GM12873 (cell line): ENCODE measurements at regions not wholly inside any gene's neighbourhood (a gene's known extent, or its start where the extent isn't known, plus 50 kb on each side); places are given as distances from the start of the nearest gene placed in this dataset.

Experiments used
- TF ChIP-seq, protein P1 (sequence below): IDR thresholded peaks from 2 replicates; pipeline ENCODE4 v1.5.1; 2012; ENCODE audit warnings: low read depth, mild to moderate bottlenecking, moderate library complexity, low read length, control low read depth; ENCODE audit not compliant: insufficient read depth; ENCODE audit errors: missing control alignments

DNA sequence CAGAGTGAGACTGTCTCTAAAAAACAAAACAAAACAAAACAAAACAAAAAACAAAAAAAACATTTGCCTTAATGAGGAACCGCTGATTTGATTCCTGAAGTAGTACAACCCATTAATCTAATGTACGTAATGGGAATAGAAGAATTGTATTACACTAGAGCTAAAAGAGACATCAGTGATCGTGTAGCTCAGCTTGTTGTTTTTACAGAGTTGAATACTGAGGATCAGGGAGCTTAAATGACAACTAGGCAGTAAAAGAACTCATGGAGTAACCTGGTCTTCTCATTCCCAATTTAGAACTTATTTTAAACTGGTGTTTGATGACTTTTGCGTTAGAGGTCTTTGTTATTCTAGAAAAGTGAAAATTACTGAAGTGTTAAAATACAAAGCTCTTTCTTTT, 65.1 kb upstream of the SLC28A3 start:
- TF ChIP-seq, protein P1, sequence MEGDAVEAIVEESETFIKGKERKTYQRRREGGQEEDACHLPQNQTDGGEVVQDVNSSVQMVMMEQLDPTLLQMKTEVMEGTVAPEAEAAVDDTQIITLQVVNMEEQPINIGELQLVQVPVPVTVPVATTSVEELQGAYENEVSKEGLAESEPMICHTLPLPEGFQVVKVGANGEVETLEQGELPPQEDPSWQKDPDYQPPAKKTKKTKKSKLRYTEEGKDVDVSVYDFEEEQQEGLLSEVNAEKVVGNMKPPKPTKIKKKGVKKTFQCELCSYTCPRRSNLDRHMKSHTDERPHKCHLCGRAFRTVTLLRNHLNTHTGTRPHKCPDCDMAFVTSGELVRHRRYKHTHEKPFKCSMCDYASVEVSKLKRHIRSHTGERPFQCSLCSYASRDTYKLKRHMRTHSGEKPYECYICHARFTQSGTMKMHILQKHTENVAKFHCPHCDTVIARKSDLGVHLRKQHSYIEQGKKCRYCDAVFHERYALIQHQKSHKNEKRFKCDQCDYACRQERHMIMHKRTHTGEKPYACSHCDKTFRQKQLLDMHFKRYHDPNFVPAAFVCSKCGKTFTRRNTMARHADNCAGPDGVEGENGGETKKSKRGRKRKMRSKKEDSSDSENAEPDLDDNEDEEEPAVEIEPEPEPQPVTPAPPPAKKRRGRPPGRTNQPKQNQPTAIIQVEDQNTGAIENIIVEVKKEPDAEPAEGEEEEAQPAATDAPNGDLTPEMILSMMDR = no peak

DNA sequence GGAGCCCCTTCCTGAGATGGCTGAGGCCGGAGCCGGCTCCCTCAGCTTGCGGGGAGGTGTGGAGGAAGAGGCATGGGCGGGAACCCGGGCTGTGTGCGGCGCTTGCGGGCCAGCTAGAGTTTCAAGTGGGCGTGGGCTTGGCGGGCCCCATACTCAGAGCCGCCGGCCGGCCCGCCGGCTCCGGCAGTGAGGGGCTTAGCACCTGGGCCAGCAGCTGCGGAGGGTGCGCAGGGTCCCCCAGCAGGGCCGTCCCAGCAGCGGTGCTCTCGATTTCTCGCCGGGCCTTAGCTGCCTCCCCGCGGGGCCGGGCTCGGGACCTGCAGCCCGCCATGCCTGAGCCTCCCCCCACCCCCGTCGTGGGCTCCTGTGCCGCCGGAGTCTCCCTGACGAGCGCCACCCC, 67.9 kb upstream of the SLC28A3 start:
- TF ChIP-seq, protein P1 = no peak

DNA sequence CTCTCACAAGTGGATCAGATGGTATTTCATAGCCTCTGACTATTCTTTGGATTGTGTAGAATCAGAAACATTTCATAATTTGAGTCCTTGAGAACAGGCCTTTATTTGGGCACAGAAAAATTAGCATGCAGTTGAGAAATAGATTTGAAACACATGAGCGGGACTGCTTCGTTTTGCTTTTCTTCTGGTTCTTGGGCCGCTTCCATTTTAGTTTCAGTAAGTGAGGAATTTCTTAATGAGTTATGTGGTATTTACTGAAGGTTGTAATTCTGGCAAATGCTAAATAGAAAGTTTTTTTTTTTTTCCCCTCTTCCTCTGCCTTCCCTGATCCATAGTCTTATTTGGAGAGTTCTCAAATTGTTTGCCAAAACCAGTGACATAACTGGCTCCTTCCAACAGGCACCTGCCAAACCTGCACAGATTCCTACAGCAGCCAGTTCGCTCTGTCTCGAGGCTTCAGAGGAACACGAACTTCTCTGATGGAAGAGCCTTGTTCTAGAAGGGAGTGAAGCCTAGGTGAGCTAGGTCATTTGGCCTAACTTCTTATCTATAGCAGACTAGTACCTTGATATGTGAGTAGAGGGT, 71.2 kb upstream of the SLC28A3 start:
- TF ChIP-seq, protein P1 = no peak

DNA sequence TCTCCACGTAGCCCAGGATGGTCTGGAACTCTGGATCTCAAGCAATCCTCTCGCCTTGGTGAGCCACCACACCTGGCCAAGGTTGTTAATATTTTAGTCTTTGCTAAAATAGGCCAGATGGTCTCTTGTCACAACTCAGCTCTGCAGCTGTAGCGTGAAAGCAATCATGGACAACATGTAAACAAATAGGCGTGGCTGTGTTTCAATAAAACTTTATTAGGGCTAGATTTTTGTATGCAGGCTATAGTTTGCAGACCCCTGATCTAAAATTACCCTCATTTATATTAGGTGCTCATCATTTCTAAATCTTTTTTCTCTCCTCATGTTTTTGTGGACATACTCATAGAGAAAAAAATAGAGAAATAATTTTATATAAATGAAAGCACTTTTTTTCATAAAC, 72.1 kb upstream of the SLC28A3 start:
- TF ChIP-seq, protein P1 = no peak

DNA sequence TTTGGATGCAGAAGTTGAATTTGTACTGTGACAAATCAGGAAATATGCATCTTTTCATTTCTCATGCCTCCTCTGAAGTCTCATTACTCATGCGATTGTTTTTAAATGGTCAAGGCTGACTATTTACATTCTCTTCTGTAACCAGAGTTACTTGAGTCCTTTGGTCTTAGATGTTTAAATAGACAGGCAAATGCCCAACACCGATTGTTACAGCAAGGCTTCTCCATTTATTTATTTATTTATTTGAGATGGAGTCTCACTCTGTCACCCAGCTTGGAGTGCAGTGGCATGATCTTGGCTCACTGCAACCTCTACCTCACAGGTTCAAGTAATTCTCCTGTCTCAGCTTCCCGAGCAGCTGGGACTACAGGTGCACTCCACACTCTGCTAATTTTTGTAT, 72.7 kb upstream of the SLC28A3 start:
- TF ChIP-seq, protein P1 = no peak

DNA sequence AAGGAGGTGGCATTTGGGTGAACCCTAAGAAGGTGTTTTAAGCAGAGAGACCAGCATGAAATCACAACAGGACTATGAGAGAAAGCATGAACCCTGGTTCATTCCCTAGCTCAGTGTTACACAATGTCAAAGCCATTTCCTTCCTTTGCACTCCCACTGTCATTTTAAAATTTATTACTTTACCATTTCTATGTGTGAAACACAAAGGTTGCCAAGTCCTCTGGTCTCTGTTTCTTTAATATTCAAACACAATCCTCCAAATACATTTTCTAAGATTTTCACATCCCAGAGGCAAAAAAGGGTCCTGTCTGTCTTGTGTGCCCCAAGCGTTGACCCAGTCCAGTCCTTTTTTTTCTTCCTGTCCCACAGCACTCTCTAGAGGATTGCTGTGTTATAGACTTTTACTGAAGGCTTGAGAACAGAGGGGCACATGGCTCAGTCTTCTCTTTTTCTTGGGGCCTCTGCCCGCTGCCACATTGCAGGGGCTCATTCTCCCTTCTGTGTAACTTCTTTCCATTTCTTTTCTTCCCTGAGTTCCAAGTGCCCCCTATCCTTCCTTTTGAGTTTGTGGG, 78.6 kb upstream of the SLC28A3 start:
- TF ChIP-seq, protein P1 = no peak

DNA sequence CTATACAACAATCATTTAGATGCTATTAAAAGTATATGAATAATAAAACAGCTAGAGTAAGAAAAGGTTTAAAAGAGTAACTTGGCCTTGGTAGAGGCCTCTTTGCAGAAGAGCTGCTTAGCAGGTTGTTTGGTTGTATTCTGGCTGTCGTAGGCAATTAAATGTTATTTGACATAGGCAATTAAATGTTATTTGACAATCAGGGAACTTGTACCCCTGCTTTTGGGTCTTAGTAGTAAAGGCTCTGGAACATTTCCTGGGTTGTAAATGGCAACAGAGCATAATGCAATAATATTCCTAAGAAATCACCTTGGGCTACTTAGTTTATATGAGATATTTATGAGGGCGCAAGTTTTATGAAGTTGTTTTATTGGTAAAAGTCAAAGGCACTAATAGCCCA, 84.4 kb upstream of the SLC28A3 start:
- TF ChIP-seq, protein P1 = no peak
